Right atrium auricular region (tissue), 2 donors: ENCODE measurements at regions not wholly inside any gene's neighbourhood (a gene's known extent, or its start where the extent isn't known, plus 50 kb on each side); places are given as distances from the start of the nearest gene placed in this dataset.
A peak's percentile ranks its signal among the peaks of the same experiment; 100 is the strongest.

Experiments used
- DNase-seq: peaks from one replicate; pipeline ENCODE4 v3.0.0-alpha.2; 2019; ENCODE audit warnings: low spot score
- H3K27ac ChIP-seq, 2 donors: fragments of 200-600 bp; sonication (generic); 1 replicate in 1 of 2; 2 replicates in 1 of 2; pipeline ENCODE4 v1.5.1; 2016 to 2019
- H3K27me3 ChIP-seq, 2 donors: fragments of 200-600 bp; sonication (generic); one replicate each; pipeline versions ENCODE4 v1.5.1 to v1.6.0; 2017 to 2019
- H3K36me3 ChIP-seq: fragments of 200-600 bp; sonication (generic); one replicate; pipeline ENCODE4 v1.5.1; 2016
- H3K4me1 ChIP-seq, 2 donors: fragments of 200-600 bp; sonication (generic); one replicate each; pipeline versions ENCODE4 v1.5.1 to v1.6.0; 2017 to 2019
- H3K4me3 ChIP-seq, 2 donors: fragments of 200-600 bp; sonication (generic); 1 replicate in 1 of 2; 2 replicates in 1 of 2; pipeline ENCODE4 v1.5.1; 2017 to 2019; ENCODE audit warnings: mild to moderate bottlenecking in 1 of 2, moderate library complexity in 1 of 2
- H3K9me3 ChIP-seq, 2 donors: fragments of 200-600 bp; sonication (generic); one replicate each; pipeline ENCODE4 v1.5.1; 2019
- TF ChIP-seq, protein P1 (sequence below), 2 donors: fragments of 200-600 bp; sonication (generic); IDR thresholded peaks; one replicate each; pipeline ENCODE4 v1.5.1; 2019; ENCODE audit warnings: antibody characterized with exemption in 2 of 2

DNA sequence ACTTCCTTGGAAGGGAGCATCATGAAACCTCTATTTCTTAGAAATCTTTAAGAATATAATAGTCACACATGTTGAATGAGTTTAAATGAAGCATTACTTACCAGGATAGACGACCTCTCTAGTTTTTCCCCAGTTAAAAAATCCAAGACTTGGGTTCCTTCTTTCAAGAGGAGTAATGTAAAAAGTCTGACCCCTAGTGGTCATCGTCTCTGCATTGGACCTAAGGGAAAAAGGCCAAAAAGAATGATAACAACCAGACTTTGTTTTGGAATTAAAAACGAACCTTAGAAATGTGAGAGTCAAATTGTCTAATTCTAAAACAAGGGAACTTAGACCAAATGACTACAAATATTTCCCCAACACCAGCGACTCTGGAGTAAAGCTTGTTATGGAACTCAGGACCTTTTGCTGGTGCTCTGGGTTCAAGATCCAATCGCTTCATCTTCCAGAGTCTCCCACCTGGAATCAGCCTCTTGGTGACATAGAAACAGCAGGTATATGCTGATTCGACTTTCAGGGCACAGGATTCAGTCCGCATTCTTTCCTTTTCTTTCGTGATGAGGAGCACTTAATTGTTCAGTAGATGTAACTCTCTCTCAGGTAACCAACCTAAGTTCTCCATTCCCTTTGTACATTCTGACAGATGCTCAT is 214.8 kb upstream of the TPRG1 start:
- H3K27ac ChIP-seq, result peak overlapping the region; percentile 43 to 54
- H3K4me3 ChIP-seq, result no peak overlapping the region
- no peaks in the 10 kb centered on the region for H3K9me3 ChIP-seq
- H3K36me3 ChIP-seq, result no peaks in the 10 kb centered on the region
- no peaks in the 10 kb centered on the region for H3K27me3 ChIP-seq
- TF ChIP-seq, protein P1, sequence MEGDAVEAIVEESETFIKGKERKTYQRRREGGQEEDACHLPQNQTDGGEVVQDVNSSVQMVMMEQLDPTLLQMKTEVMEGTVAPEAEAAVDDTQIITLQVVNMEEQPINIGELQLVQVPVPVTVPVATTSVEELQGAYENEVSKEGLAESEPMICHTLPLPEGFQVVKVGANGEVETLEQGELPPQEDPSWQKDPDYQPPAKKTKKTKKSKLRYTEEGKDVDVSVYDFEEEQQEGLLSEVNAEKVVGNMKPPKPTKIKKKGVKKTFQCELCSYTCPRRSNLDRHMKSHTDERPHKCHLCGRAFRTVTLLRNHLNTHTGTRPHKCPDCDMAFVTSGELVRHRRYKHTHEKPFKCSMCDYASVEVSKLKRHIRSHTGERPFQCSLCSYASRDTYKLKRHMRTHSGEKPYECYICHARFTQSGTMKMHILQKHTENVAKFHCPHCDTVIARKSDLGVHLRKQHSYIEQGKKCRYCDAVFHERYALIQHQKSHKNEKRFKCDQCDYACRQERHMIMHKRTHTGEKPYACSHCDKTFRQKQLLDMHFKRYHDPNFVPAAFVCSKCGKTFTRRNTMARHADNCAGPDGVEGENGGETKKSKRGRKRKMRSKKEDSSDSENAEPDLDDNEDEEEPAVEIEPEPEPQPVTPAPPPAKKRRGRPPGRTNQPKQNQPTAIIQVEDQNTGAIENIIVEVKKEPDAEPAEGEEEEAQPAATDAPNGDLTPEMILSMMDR (IDR thresholded peaks at IDR 0.05), result peak; percentile 66 to 80
- H3K4me1 ChIP-seq, result peaks cover 0 to 12% of the 10 kb centered on the region in 2 donors
- DNase-seq, result no peak

DNA sequence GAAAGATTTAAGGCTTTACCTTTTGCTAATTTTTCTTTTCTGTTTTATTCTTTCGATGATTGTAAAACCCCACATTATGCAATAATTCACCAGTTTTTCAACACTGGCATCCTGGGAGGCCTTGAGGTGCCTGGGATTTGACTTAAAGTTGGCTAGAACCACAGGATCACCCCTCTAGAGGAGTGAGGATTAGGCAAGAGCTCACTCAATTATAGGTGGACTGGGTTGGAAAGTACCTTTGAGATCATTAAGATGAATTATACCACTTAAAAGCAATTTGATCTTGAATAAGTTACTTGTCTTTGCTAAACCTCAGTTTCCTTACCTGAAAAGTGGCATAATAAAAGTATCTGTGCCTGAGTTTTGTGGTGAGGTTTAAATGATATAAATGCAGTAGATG is 212.8 kb upstream of the TPRG1 start:
- peaks cover 0 to 20% of the 10 kb centered on the region in 2 donors for H3K4me1 ChIP-seq
- no peak overlapping the region for H3K27ac ChIP-seq
- TF ChIP-seq, protein P1 (IDR thresholded peaks at IDR 0.05), result no peak

DNA sequence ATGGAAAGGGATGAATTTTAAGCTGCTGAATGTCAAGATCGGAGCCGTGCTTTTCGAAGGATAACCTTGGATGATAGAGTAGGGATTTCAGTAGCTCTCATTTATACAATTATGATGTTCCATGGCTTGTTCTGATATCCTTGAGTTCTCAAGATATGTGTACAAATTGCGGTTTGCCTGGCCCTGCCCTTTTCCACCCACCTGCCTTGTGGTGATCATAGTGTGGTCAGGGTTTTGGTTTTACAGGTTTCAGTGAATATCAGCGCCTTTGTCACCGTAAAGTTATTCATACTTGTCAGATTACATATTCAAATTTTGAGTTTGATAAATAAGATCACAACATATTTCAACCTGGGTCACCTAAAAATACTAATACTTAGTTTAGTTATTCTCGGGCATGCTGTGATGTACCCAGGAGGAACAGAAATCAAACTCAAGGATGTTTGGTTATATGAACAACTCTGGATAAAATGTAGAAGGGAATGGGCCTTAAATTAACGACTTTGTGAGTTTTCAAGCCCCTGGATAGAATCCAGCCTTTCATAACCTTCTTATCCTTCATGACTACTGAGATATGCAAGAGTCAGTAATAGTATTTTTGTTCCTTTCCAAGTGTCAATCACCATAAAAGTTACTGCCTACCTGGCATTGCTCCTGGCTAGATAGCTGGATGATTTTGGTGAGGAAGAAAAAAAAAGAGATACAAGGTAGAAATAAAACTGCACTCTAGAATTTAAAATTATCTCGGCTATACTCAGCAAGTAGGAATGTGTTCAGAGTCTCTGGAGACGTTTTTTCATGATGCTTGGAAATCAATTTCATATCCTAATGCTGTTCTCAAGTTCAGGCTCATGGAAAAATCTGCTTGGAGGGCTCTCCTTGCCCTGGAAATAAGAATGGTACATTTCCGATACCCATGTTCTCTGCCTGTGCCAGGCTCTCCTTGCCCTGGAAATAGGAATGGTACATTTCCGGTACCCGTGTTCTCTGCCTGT is 209.2 kb upstream of the TPRG1 start:
- no peak for DNase-seq
- Histone ChIP-seq H3K27me3 (no peaks in the 10 kb centered on the region), H3K27ac (peak overlapping the region in 1 of 2 donors; percentile 5), H3K4me1 (peaks cover 0 to 8% of the 10 kb centered on the region in 2 donors), H3K36me3 (no peaks in the 10 kb centered on the region), H3K9me3 (no peaks in the 10 kb centered on the region), H3K4me3 (no peak overlapping the region)
- TF ChIP-seq, protein P1 (IDR thresholded peaks at IDR 0.05), result no peak

More for the DNA sequence above, 212.8 kb upstream of the TPRG1 start:
- Histone ChIP-seq H3K9me3 (no peaks in the 10 kb centered on the region), H3K36me3 (no peaks in the 10 kb centered on the region), H3K27me3 (no peaks in the 10 kb centered on the region), H3K4me3 (no peak overlapping the region)
- no peak for DNase-seq

DNA sequence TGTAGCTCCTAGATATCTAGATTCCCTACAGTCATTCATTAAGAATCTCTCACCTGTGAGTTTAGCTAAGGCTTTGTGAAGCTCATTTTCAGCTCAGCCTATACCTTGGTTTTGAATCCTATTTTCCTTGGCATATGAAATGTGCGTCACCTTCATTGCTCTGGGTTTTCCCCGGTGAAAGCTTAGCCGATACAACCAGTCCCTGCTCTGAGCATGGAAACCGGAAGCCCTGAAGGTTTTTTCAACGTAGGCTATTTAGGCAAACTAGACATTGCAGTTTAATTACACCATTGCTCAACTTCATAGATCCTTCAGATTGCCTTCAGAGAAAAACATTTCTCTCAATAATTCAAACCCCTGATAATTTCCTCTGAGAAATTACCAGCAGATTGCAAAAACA is 206.8 kb upstream of the TPRG1 start:
- no peak overlapping the region for H3K4me3 ChIP-seq
- TF ChIP-seq, protein P1 (IDR thresholded peaks at IDR 0.05), result no peak
- H3K9me3 ChIP-seq, result no peaks in the 10 kb centered on the region
- peaks cover 0 to 8% of the 10 kb centered on the region in 2 donors for H3K4me1 ChIP-seq
- no peak for DNase-seq
- no peaks in the 10 kb centered on the region for H3K27me3 ChIP-seq
- H3K36me3 ChIP-seq, result no peaks in the 10 kb centered on the region
- no peak overlapping the region for H3K27ac ChIP-seq

DNA sequence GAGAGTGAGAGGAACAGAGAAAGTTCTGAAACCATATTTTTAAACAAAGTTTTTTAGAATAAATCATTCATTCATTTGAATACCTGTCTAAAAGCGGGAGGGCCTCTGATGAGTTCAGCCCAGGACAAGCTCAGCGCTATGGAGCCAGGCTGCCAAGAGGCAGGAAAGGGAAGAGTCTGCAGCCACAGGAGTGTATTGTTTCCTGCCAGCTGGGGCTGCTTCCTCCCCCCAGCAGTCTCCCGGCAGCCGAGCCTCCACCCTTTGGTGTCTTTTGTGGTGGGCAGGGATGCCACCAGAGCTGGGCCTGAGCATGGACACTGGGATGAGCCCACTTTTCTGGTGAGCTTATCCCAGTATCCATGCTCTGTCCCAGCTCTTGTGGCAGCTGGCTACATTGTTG is 199.5 kb upstream of the TPRG1 start:
- TF ChIP-seq, protein P1 (IDR thresholded peaks at IDR 0.05), result no peak
- Histone ChIP-seq H3K27ac (no peak overlapping the region), H3K4me1 (peaks cover 0 to 7% of the 10 kb centered on the region in 2 donors), H3K36me3 (no peaks in the 10 kb centered on the region), H3K9me3 (peaks cover 0 to 7% of the 10 kb centered on the region in 2 donors), H3K27me3 (no peaks in the 10 kb centered on the region), H3K4me3 (no peak overlapping the region)
- no peak for DNase-seq
